SU-DHL-6 (cell line): ENCODE measurements at regions not wholly inside any gene's neighbourhood (a gene's known extent, or its start where the extent isn't known, plus 50 kb on each side); places are given as distances from the start of the nearest gene placed in this dataset.

Source experiments
- CTCF ChIP-seq: fragments of 200-600 bp; sonication (generic); IDR thresholded peaks from one replicate; pipeline ENCODE4 v1.5.1; 2017; ENCODE audit warnings: antibody characterized with exemption, mild to moderate bottlenecking, low read length, moderate library complexity; ENCODE audit not compliant: insufficient read depth, poor library complexity, severe bottlenecking
- EZH2phosphoT487 ChIP-seq: fragments of 200-600 bp; sonication (generic), shearing (Covaris generic); conservative IDR thresholded peaks from 2 replicates; pipeline ENCODE4 v1.6.1; 2018; ENCODE audit warnings: mild to moderate bottlenecking, antibody characterized with exemption, low read length, moderate library complexity, mixed read lengths

GRCh38 chr5:82644229-82644628 lies 366.1 kb upstream of the RPS23 start:
- TF ChIP-seq CTCF (no peak), EZH2phosphoT487 (no peak)
